Midbrain (tissue), 1 donor: ENCODE measurements at regions not wholly inside any gene's neighbourhood (a gene's known extent, or its start where the extent isn't known, plus 50 kb on each side); places are given as distances from the start of the nearest gene placed in this dataset.

Source experiments
- DNase-seq: peaks from one replicate; lab custom pipeline; 2025; lab: John Stamatoyannopoulos, UW

DNA sequence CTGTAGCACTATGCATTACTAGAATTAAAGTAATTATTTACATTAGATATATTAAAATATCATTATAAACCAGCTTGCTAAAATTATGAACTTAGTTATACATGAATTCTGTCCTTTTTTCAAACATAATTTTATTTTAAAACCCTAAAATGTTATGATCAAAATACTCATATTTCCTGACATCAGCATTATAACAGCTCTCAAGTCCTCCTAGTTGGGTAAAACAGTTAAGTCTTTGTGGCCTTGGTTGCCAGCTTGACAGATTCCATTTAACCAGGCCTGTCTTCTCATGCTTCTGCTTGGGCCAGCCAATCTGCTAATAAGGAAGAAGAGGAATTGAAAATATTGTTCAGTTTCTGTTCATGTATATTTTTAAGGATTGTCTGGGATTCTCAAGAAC, 147.9 kb upstream of the SLC35B3 start:
- no peak for DNase-seq

DNA sequence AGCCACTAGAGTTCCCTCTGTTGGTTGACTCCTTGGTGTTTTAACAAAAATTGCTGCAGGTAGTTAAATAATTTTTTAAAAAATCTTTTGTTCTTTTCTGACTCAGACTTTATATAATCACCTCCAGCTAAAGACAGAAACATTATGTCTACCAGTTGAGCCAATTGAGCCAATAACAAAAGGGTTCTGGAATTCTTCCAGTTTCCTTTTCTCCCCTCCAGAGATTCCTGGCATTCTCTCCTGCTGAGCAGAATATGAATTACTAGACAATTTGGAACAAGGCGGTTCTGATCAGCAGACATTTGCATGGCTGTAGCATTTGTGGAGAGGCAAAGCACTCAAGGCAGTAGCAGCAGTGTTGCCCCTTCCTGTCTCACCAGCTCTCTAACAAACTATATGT, 144.0 kb upstream of the SLC35B3 start:
- DNase-seq: peak; percentile 0

DNA sequence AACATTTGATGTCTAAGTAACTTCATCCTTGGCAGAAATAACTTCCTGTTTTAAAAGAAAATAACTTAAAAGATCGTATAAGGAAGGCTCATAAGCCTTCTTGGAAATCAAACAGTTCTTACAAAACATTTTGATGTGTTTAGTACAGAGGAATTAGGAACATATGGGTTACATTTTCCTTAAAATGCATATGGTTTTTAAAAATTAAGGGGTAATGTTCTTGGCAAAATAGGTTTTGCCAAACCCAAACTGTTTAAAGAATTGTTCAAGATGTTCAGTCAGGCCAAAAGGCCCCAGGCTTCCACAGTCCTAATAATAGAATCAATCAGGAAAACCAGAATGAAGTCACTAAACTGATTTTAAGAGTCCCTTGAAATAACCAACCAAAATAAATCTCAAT, 142.7 kb upstream of the SLC35B3 start:
- no peak for DNase-seq

DNA sequence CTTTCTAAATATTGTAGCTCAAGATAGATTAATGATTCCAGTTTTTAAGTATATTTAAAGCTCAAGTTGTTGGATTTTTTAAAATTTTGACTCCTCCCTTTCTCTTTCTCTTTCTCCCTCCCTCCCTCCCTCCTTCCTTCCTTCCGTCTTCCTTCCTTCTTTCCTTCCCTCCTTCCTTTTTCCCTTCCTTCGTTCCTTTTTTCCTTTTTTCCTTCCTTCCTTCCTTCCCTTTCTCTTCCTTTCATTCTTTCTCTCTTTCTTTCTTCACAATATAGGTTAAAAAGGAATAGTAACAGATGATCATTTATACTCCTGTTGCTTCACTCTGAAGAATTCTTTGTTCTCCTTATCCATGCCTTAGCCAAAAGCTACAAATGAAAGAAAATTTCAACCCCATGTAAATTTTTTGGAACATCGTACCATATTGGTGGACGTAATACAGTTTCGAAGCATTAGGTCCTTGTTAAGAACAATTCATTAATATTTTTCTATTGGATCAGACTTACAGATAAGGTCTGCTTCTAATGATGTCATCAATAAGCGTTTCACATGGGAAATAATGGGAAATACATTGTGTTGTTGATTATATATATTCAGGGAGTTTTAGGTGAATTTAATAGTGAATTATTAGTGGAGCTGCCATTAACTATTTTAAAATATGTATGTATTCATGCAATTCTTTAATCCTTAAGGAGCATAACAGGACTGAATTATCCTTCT, 139.6 kb upstream of the SLC35B3 start:
- DNase-seq: no peak

DNA sequence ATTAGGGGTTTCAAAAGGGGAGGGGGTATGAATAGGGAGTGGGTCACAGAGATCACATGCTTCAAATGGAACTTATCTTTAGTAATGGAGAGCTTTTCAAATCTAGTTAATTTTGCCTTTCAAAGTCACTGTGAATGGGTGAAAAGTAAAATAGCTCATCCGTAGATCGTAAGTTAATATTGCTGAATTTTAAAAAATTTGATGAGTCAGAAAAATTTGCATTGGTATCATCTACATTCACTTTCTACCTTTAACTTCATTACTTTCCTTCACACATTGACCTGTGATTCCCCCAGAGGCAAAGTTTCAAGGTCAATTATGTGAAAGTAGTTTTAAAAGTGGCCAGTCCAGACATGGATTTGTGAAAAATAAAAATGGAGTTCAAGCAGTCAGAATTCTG, 139.0 kb upstream of the SLC35B3 start:
- no peak for DNase-seq

DNA sequence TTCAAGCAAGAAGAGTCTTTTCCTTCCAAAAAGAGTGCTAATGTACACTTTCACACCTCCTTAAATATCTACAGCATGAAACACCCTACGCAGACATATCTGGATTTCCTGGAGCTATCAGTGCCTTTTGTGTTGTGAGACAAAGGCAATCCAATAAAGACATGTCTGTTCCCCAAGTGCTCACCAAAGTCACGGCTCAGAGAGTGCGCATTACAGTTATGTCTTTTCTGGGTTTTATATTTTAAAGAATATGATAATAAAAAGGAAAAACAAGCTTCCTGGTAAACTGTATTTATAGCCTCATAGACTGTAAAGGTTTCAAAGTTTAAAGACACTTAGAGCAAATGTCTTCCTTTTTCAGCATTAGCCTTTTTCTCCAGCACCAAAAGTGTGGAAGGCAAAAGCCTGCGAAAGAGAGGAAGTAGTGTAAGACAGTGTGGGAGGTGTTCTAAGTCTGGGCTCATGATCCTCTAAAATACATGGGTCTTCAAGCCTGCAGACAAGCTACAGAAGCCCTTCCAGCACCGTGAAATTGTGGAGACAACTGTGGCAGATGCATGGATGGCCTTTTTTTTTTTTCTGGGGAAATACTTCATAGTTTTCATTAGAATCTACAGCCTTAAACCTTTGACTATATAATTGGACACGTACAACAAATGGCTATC, 135.0 kb upstream of the SLC35B3 start:
- DNase-seq: no peak

DNA sequence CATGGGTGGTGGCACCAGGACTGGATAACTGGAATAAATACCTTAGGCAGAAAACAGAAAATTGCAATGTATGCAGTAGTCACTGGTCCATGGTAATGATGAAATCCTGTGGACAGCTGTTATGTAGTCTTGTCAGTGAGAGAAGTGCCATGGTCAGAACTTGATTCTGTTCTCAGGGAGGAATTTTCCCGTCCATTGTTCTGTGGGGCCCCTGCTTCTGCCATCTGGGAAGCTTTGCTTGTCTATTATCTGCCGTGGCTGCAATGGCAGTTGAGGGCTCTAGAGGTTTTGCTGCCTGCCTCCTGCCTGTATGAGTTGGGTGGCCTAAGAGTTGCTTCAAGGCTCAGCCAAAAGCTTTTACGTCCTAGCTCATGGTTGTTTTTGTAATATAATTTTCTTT, 126.8 kb upstream of the SLC35B3 start:
- no peak for DNase-seq

DNA sequence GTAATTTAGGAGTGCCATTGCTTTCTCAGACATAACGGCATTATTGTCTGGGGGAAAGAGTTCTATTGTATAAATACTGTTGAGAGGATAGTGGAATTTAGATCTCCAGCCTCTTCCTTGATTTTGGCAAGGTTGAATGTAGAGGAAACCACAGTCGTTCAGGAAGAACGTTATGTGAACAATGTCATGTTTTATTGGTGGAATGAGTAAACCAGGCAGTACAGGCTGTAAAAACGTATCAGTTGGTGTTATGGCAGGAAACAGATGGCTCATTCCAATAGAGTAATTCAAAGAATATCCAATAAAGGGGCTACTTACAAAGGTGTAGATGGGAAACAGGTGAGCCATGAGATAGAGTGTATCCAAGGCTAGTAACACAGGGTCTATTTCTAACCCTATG, 123.6 kb upstream of the SLC35B3 start:
- no peak for DNase-seq

DNA sequence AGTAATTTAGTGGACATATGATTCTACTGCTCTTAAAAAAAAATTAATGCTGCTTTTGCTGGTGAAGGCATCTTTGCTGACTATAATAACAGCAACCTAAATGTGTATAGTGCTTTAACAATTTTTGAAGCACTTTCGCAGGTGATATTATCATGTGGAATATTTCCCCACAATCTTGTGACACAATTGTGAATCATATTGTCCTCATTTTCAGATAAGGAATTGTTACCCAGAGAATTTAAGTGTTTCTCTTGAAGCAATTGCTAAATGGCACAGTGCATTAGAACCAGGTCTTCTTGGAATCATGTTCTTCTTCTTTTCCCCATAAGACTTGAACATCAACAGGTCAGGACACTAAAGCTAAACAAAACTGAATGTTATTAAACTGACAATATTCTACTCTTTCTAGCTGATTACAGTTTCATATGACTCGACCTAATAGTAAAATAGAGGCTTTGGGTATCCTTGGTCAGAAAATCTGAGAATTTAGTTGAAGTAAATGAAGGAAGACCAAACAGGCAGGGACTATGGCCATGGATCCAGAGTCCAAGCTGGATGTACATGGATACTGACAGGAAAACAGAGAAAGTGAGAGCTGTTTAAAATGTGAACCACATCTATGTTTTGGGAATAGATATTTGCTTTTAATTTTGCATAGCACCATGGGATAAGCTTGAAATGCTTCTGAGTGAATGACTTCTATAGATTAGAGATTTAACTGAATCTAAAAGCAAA, 121.8 kb upstream of the SLC35B3 start:
- no peak for DNase-seq

DNA sequence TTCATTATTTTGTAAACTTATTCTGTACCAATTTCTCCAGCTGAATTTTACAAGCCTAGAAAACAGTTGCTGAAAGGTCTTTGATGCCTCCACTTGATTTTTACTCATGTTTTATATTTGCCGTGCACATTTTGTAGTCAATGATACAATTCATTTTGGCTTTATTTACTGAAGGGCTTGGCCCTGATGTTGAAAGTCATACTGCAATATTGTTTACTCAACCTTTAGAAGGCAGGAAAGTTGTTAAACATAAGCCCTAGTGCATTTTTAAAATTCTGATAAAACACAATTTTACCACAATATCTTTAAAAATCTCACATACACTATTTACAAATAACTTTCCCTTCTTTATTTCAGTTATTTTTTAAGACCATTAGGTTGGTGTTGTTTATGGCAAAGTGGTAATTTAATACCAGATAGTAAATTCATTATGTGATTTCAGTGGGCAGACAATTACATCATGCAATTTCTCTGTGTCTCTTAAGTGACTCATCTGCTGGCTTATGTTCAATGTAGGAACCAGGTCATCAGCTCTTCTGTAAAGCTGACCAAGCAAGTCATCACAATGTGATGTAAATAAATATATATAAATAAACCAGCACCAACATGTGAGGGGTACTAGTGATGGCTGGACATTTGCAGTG, 121.1 kb upstream of the SLC35B3 start:
- no peak for DNase-seq

DNA sequence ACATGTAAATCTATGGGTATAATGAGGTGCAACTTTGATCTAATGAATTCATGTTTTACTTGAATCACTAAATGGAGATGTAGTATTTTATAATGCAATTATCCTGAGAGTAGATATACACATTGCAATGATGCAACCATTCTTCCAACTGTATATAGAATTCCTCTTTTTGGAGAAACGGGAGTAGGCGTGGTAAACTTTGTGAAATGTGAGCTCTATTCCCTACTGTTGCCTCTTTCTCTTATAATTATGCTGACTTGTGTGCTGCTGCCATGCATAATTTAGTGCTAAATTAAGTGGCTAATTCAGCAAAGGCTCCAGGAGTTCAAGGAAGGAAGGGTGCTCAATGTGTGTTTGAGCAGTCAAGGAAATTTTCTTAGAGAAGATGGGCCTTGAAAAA, 116.6 kb upstream of the SLC35B3 start:
- DNase-seq: no peak

DNA sequence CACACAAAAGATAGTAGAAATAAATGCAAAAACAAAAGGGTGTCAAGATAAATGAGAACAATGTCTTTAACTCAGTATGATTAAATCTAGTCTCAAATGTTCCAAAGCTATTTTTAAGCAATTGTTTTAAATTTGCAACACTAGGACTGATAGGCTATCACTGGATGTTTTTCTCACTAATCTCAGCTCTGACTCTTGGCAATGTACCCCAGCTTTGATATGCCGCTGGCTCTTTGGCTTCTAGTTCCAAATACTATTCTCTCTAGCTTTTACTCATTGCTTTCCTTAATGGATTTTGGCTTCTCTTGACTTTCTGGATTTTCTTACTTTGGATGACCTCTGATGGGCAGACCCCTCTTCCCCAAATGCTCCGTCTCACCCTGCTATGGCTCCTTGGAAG, 116.0 kb upstream of the SLC35B3 start:
- no peak for DNase-seq

DNA sequence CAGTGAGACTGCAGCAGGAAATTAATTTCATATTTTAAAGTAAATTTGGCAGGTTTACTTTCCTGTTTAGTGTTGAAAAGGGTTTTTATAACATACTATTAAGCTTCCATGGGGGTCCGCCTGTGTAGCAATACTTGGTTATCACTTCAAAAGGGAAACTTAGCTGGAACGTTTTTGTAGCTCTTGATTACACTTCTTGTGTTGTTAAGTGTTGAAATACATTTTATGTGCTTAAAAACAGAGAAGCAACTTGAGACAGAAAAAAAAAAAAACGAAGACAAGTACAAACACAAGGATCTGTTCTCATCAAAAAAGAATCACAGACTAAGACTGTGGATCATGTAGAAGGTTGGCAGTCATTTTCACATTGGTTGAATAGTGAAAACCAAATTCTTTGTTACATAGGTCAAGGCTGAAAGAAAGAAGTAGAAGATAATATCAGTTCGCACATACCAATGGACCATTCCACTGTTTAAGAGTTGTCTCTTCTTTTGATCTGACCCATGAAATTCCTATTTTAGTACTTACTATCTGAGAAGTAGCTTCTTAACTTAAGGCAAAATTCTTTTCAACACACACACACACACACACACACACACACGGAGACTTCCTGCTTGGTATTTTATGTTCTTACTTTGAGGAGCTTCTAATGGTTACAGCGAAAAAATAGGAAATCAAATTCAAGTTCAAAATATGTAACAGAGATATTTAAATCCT, 113.9 kb upstream of the SLC35B3 start:
- DNase-seq: no peak

DNA sequence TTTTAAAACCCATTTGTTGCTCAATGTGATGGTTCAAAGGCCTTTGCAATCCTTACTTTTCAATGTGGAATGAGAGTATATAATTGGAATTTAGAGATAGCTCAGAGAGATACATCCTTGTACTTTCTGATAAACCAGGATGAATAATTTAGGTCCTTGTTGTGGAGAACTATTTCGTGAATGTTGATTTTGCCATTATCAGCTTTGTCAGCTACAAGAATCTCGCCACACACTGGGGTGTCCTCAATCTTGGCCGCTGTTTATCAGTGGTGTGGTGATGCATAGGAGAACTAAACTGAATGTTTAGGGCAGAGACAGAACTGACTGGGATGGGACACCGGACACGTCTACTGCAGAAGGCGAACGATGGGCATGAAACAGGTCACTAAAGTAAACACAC, 111.2 kb upstream of the SLC35B3 start:
- DNase-seq: no peak

DNA sequence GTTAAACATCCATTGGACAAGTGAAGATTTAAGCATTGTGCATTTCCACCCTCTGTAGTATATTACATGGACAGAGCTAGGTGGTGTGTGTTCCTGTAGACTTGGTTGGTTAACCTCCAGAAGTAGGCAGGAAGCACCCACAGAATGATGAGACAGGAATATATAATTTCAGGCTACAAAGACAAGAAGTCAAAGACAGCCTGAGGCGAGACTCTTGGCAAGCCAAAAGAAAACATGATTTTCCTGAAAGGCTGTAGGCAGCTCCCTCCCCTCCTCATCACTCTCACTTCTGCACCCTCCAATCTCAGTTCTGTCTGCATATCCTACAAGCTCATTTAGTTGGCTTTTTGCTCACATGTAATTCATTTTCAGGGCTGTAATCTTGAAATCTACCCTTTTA, 110.0 kb upstream of the SLC35B3 start:
- DNase-seq: no peak

DNA sequence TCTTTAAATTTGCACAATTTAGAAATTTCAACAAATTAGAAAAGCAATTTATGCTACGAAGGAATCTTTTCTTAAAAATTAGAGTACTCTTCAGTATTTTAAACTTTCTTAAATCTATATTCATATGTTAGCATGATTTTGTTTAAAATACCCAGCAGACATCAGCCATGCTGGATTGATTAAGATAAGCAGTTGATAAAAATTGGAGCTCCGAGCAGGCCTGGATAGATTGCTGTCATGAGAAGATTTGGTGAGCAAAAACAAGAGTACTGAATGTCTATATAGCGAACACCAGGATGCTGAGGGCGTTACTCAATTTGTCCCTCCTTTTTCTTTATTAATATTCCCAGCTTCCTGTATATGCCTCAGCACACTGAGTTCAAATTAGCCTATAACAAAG, 108.4 kb upstream of the SLC35B3 start:
- no peak for DNase-seq

DNA sequence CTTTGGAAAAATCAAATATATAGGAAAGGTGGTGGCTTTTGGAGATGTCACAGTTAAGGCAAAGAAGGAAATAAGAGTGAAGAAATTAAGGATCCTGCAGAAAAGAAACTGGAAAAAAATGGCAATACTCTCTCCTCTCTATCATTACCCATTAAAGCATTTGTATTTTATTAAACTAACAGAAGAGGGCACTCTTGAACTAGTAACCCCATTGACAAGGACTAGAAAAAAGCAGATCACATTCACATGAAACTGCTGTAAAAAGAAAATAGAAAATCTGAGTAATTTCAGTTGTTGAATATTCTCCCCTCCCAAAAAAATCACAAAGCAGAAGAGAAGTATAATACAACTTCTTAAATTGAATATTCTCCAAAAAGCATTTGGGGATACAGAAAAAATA, 104.1 kb upstream of the SLC35B3 start:
- DNase-seq: no peak

DNA sequence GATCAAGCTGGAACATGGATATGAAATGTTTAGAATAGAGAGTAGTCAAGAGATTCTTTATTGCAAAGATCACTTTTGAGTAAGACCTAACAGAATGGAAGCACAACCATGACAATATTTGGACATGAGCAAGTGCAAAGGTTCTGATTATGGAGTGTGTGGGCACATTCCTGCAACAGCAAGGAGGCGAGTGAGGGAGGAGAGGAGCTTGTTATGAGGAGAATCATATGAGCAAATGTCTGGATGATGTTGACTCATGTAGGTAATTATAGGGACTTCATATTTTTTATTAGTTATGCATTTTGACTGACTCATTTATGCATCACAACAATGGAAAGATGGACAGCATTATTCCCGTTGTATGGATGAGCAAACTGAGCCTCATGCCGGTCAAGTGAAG, 100.8 kb upstream of the SLC35B3 start:
- no peak for DNase-seq

DNA sequence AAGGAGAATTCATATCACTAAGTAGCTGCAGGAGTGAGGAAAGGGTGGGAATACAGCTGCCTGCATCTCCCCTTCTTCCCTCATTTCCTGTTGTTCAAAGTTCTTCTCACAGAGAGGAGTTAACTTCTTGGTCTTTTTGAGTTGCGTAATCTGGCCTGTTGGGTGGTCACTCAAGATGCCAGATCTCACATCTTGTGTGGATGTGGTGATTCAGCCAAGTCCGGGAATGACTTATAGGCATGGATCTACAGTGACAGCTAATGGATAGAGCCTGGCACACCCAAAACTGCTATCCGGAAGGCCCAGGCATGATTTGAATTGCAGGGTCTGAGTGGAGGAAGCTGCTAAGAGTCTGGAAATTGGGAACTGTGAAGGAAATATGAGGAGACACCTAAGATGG, 100.2 kb upstream of the SLC35B3 start:
- no peak for DNase-seq

DNA sequence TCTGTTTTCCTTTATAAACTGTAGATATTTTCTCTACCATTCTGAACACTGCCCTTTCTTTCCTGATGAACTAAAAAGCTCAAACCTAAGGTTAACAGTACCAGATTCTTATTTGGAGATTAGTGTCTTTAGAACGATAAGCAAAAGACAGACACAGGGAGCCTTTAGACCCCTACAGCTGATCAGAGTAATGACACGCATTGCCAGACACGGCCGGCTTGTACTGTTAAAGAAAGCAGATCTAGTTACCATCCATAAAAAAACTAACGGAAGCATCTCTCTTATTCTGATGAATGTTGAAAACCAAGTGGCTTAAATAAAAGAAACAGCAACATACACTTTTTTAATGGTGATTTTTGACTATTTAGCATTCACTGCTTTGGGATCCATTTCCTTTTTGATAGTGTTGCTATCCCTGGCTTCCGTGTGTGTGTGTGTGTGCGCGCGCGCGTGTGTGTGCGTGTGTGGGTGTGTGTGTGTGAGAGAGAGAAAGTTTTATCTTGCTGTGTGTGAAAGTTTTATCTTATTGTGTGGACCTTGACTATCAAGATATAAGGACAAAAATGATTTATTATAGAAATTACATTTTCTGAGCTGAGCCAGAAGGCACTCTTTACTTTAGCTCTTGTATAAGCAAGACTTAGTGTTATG, 95.6 kb upstream of the SLC35B3 start:
- DNase-seq: peak; percentile 2

DNA sequence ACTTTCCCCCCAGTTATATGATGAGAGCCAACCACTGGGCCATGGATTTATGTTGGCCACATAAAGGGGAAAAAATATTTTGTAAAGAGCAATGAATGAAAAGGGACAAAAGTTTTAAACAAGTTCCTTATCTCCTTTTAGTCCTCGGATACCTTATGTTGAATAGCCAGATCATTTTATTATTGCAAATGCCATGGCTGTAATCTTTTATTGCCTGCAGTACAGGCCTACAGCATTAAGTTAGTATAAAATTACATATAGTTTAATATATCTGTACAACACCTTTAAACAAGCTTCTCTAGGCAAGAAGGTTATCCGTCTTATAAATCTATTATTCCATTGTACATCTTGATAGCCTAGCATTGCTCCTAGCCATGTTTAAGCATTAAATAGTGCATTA, 93.9 kb upstream of the SLC35B3 start:
- DNase-seq: no peak

DNA sequence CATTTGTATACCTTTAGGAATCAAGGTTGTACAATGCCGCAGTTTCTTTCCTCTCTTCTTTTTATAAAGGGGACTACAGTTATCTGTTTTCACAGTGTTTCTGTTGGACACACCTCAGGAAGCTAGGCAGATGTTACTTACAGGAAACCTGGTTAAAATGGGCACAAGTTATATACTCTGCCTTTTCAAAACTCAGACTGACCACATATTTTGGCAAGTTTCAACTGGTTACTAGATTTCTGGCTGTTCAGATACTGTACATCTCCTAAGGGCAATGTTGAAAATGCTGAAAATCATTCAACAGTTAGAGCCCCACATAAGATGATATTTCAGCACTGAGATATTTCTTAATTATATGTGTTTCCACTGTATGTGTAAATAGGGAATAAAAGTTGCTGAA, 92.5 kb upstream of the SLC35B3 start:
- no peak for DNase-seq
